WTC11 (cell line): ENCODE measurements at regions not wholly inside any gene's neighbourhood (a gene's known extent, or its start where the extent isn't known, plus 50 kb on each side); places are given as distances from the start of the nearest gene placed in this dataset.
A peak's percentile ranks its signal among the peaks of the same experiment; 100 is the strongest.

Experiments used
- ATAC-seq: fragments of 200-7000 bp; cut with Tn5 transposase; 2 replicates; pipeline ENCODE4 v1.10.0; 2021; ENCODE audit warnings: mild to moderate bottlenecking, moderate library complexity
- CTCF ChIA-PET: fragments of 300-600 bp; sonication (Branson Sonifier 250); formaldehyde crosslinking; loops from one replicate; lab custom pipeline; 2021; ENCODE audit warnings: antibody characterized with exemption; lab: Charles Lee
- POLR2A ChIA-PET: fragments of 350-600 bp; sonication (Branson Sonifier 250); formaldehyde crosslinking; loops from one replicate; lab custom pipeline; 2021; ENCODE audit warnings: antibody characterized with exemption; lab: Charles Lee
- DNase-seq: peaks from one replicate; pipeline ENCODE4 v3.0.0; 2021; ENCODE audit warnings: low spot score
- H3K27ac Mint-ChIP-seq: 2 replicates; pipeline ENCODE4 v1.8.0; 2021; ENCODE audit warnings: mixed read lengths
- H3K27me3 Mint-ChIP-seq: 2 replicates; pipeline ENCODE4 v1.8.0; 2021; ENCODE audit warnings: low read depth, mild to moderate bottlenecking, moderate library complexity, mixed read lengths
- H3K36me3 Mint-ChIP-seq: 2 replicates; pipeline ENCODE4 v1.8.0; 2021; ENCODE audit warnings: mixed read lengths
- H3K4me1 Mint-ChIP-seq: 2 replicates; pipeline ENCODE4 v1.8.0; 2022; ENCODE audit warnings: mixed read lengths
- H3K4me3 Mint-ChIP-seq: 2 replicates; pipeline ENCODE4 v1.8.0; 2021; ENCODE audit warnings: mild to moderate bottlenecking, moderate library complexity, mixed read lengths
- H3K9me3 Mint-ChIP-seq: 2 replicates; pipeline ENCODE4 v1.8.0; 2021; ENCODE audit warnings: mixed read lengths
- CREB1 ChIP-seq: sonication (generic); formaldehyde crosslinking; IDR thresholded peaks from 2 replicates; pipeline ENCODE4 v1.8.0; 2023; ENCODE audit warnings: mild to moderate bottlenecking, missing genetic modification reagents
- FOXP1 ChIP-seq: sonication (generic); formaldehyde crosslinking; IDR thresholded peaks from 2 replicates; pipeline ENCODE4 v1.8.0; 2022; ENCODE audit warnings: missing genetic modification reagents, mild to moderate bottlenecking, moderate library complexity, borderline replicate concordance
- GTF2I ChIP-seq: fragments of 250-450 bp; sonication (Bioruptor Pico); conservative IDR thresholded peaks from 2 replicates; pipeline ENCODE4 v1.4.0; 2021; ENCODE audit warnings: mild to moderate bottlenecking
- IRF2 ChIP-seq: sonication (generic); formaldehyde crosslinking; IDR thresholded peaks from 2 replicates; pipeline ENCODE4 v1.8.0; 2022; ENCODE audit warnings: low read depth, missing genetic modification reagents, borderline replicate concordance
- JAZF1 ChIP-seq: fragments of 250-450 bp; sonication (Bioruptor Pico); IDR thresholded peaks from 2 replicates; pipeline ENCODE4 v1.9.0; 2021; ENCODE audit warnings: moderate library complexity, mild to moderate bottlenecking, inconsistent platforms
- KAT7 ChIP-seq: sonication (generic); formaldehyde crosslinking; IDR thresholded peaks from 2 replicates; pipeline ENCODE4 v1.8.1; 2023; ENCODE audit warnings: missing genetic modification reagents, mild to moderate bottlenecking, borderline replicate concordance
- NFATC4 ChIP-seq: fragments of 250-450 bp; sonication (Bioruptor Pico); IDR thresholded peaks from 2 replicates; pipeline ENCODE4 v1.9.0; 2021; ENCODE audit warnings: mild to moderate bottlenecking
- OVOL2 ChIP-seq: fragments of 250-450 bp; sonication (Bioruptor Pico); IDR thresholded peaks from 2 replicates; pipeline ENCODE4 v1.9.0; 2021; ENCODE audit warnings: mild to moderate bottlenecking, borderline replicate concordance
- PRRX2 ChIP-seq: fragments of 250-450 bp; sonication (Bioruptor Pico); IDR thresholded peaks from 2 replicates; pipeline ENCODE4 v1.8.0; 2021; ENCODE audit warnings: mild to moderate bottlenecking
- RELA ChIP-seq: sonication (generic); formaldehyde crosslinking; IDR thresholded peaks from 2 replicates; pipeline ENCODE4 v1.8.1; 2022; ENCODE audit warnings: missing genetic modification reagents, mild to moderate bottlenecking, borderline replicate concordance
- RORB ChIP-seq: fragments of 250-450 bp; sonication (Bioruptor Pico); IDR thresholded peaks from 2 replicates; pipeline ENCODE4 v1.9.0; 2021; ENCODE audit warnings: mild to moderate bottlenecking
- SMAD3 ChIP-seq: sonication (generic); formaldehyde crosslinking; IDR thresholded peaks from 2 replicates; pipeline ENCODE4 v1.8.0; 2022; ENCODE audit warnings: missing genetic modification reagents, mild to moderate bottlenecking, borderline replicate concordance
- SMAD4 ChIP-seq: sonication (generic); formaldehyde crosslinking; IDR thresholded peaks from 2 replicates; pipeline ENCODE4 v1.8.0; 2022; ENCODE audit warnings: mild to moderate bottlenecking, missing genetic modification reagents
- ZNF138 ChIP-seq: sonication (generic); formaldehyde crosslinking; conservative IDR thresholded peaks from 2 replicates; pipeline ENCODE4 v1.8.1; 2022; ENCODE audit warnings: mild to moderate bottlenecking, moderate library complexity, missing genetic modification reagents
- ZNF317 ChIP-seq: sonication (generic); formaldehyde crosslinking; IDR thresholded peaks from 2 replicates; pipeline ENCODE4 v1.8.1; 2023; ENCODE audit warnings: low read depth, mild to moderate bottlenecking, moderate library complexity, missing genetic modification reagents, borderline replicate concordance
- ZNF423 ChIP-seq: fragments of 250-450 bp; sonication (Bioruptor Pico); IDR thresholded peaks from 2 replicates; pipeline ENCODE4 v2.1.2; 2022; ENCODE audit warnings: mild to moderate bottlenecking, moderate library complexity
- ZNF671 ChIP-seq: fragments of 250-450 bp; sonication (Bioruptor Pico); IDR thresholded peaks from 2 replicates; pipeline ENCODE4 v1.8.0; 2021; ENCODE audit warnings: mild to moderate bottlenecking
- TF ChIP-seq, protein P1 (sequence below): sonication (generic); formaldehyde crosslinking; IDR thresholded peaks from 2 replicates; pipeline ENCODE4 v1.8.1; 2023; ENCODE audit warnings: mild to moderate bottlenecking, missing genetic modification reagents
- TF ChIP-seq, protein P2 (sequence below): sonication (generic); formaldehyde crosslinking; IDR thresholded peaks from 2 replicates; pipeline ENCODE4 v1.8.0; 2022; ENCODE audit warnings: missing genetic modification reagents
- TF ChIP-seq, protein P3 (sequence below): sonication (generic); formaldehyde crosslinking; IDR thresholded peaks from 2 replicates; pipeline ENCODE4 v1.8.0; 2022; ENCODE audit warnings: mild to moderate bottlenecking, missing genetic modification reagents
- TF ChIP-seq, protein P4 (sequence below): sonication (generic); formaldehyde crosslinking; IDR thresholded peaks from 2 replicates; pipeline ENCODE4 v1.8.1; 2023; ENCODE audit warnings: mild to moderate bottlenecking, moderate library complexity, missing genetic modification reagents
- TF ChIP-seq, protein P5 (sequence below): sonication (generic); formaldehyde crosslinking; IDR thresholded peaks from 2 replicates; pipeline ENCODE4 v1.8.1; 2022; ENCODE audit warnings: mild to moderate bottlenecking, moderate library complexity, missing genetic modification reagents
- TF ChIP-seq, protein P6 (sequence below): sonication (generic); formaldehyde crosslinking; IDR thresholded peaks from 2 replicates; pipeline ENCODE4 v1.8.0; 2022; ENCODE audit warnings: mild to moderate bottlenecking, missing genetic modification reagents

DNA sequence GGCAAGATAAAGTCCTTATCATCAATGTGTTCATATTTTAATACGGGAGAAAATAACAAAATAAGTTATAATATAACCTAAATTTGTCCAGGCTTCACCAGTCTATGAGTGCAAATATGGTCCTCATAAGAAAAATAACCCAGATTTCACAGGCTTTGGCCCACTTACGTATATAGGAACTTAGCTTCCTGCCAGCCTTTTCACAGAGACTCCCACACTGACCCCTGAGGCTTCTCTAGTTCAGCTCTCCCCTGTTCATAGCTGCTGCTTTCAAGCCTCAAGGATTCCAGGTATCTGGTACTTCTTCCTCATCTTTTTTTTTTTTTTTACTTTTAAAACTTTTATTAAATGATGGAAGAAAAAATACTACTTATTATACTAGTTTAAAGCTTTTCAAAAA is 74.9 kb upstream of the PELI1 start (continued):
- TF ChIP-seq, protein P1, sequence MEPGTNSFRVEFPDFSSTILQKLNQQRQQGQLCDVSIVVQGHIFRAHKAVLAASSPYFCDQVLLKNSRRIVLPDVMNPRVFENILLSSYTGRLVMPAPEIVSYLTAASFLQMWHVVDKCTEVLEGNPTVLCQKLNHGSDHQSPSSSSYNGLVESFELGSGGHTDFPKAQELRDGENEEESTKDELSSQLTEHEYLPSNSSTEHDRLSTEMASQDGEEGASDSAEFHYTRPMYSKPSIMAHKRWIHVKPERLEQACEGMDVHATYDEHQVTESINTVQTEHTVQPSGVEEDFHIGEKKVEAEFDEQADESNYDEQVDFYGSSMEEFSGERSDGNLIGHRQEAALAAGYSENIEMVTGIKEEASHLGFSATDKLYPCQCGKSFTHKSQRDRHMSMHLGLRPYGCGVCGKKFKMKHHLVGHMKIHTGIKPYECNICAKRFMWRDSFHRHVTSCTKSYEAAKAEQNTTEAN = no peak
- TF ChIP-seq CREB1 (CRISPR knock-in tag) = no peak
- TF ChIP-seq IRF2 (CRISPR knock-in tag) = no peak

DNA sequence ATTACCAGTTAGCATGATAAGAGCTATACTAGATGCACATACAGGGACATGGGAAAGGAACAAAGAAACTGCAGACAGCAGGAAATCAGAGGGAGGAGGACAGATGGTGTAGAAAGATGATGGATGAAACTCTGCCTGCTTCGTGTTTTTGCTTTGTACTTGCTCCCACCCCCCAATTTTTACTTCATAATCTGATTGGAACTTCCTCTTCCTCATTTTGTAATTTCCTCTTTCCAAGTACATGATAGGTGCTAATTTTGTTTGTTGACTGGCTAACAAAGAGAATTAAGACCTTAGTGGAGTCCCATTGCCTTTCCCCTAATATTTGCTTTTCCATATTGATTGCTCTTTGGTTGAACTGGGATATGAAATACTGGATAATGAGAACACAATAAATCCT is 76.0 kb upstream of the PELI1 start:
- Mint-ChIP-seq H3K9me3 (no peaks in the 10 kb centered on the region), H3K36me3 (peaks cover 3% of the 10 kb centered on the region; the same call in 1 of the 2 replicates), H3K4me3 (no peak overlapping the region), H3K4me1 (peaks cover 44% of the 10 kb centered on the region), H3K27ac (peak overlapping the region; percentile 72), H3K27me3 (no peaks in the 10 kb centered on the region)
- POLR2A ChIA-PET = interaction anchor here (1.0 to 1.2 kb wide), 2 partner anchors 76 to 108 kb away, joined by 3 read pairs; no protein-coding TSS in a partner anchor
- ATAC-seq (peak; percentile 57), DNase-seq (no peak)
- TF ChIP-seq, protein P2, sequence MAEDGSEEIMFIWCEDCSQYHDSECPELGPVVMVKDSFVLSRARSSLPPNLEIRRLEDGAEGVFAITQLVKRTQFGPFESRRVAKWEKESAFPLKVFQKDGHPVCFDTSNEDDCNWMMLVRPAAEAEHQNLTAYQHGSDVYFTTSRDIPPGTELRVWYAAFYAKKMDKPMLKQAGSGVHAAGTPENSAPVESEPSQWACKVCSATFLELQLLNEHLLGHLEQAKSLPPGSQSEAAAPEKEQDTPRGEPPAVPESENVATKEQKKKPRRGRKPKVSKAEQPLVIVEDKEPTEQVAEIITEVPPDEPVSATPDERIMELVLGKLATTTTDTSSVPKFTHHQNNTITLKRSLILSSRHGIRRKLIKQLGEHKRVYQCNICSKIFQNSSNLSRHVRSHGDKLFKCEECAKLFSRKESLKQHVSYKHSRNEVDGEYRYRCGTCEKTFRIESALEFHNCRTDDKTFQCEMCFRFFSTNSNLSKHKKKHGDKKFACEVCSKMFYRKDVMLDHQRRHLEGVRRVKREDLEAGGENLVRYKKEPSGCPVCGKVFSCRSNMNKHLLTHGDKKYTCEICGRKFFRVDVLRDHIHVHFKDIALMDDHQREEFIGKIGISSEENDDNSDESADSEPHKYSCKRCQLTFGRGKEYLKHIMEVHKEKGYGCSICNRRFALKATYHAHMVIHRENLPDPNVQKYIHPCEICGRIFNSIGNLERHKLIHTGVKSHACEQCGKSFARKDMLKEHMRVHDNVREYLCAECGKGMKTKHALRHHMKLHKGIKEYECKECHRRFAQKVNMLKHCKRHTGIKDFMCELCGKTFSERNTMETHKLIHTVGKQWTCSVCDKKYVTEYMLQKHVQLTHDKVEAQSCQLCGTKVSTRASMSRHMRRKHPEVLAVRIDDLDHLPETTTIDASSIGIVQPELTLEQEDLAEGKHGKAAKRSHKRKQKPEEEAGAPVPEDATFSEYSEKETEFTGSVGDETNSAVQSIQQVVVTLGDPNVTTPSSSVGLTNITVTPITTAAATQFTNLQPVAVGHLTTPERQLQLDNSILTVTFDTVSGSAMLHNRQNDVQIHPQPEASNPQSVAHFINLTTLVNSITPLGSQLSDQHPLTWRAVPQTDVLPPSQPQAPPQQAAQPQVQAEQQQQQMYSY (CRISPR knock-in tag) = no peak
- TF ChIP-seq ZNF138 (CRISPR knock-in tag) (no peak), PRRX2 (CRISPR knock-in tag) (no peak), FOXP1 (CRISPR knock-in tag) (no peak), ZNF671 (no peak), RORB (CRISPR knock-in tag) (no peak)
- TF ChIP-seq, protein P3, sequence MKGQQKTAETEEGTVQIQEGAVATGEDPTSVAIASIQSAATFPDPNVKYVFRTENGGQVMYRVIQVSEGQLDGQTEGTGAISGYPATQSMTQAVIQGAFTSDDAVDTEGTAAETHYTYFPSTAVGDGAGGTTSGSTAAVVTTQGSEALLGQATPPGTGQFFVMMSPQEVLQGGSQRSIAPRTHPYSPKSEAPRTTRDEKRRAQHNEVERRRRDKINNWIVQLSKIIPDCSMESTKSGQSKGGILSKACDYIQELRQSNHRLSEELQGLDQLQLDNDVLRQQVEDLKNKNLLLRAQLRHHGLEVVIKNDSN = no peak
- TF ChIP-seq, protein P4, sequence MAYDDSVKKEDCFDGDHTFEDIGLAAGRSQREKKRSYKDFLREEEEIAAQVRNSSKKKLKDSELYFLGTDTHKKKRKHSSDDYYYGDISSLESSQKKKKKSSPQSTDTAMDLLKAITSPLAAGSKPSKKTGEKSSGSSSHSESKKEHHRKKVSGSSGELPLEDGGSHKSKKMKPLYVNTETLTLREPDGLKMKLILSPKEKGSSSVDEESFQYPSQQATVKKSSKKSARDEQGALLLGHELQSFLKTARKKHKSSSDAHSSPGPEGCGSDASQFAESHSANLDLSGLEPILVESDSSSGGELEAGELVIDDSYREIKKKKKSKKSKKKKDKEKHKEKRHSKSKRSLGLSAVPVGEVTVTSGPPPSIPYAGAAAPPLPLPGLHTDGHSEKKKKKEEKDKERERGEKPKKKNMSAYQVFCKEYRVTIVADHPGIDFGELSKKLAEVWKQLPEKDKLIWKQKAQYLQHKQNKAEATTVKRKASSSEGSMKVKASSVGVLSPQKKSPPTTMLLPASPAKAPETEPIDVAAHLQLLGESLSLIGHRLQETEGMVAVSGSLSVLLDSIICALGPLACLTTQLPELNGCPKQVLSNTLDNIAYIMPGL = no peak
- CTCF ChIA-PET = interaction anchor here (2.5 kb wide), 1 partner anchor 108 kb away, joined by 8 read pairs; no protein-coding TSS in a partner anchor

DNA sequence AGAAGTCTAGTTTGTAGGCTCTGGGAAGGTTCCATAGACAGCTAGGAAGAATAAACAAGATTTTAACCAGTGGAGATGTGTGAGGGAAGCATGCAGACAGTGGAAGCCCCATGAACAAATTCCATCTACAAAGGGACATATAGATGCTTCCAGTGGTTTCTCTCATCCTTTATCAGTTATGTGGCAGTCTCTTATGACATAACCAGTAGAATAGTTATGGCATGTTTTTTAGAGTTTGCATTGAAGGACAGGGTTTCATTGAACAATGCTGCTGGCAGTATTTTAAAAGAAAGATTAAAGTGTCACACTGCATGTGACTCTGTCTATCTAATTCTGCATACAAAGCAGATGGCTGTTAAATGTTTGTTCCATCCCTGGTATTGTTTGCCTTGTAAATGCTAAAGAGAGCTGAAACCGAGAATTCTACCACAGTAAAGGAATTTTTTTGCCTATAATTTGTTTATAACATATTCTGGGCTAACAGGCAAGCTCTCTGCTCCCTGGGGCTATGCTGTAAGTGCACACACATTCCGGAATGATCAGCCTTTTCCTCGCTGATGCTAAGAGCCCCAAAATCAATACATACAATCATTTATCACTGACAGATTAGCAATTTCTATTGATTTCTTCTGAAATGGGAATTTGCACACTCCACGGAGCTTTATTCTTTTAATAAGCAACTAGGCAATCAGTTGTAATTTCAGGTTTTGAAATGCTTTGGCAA is 76.8 kb upstream of the PELI1 start:
- H3K27me3 Mint-ChIP-seq = no peaks in the 10 kb centered on the region
- no peak overlapping the region for H3K4me3 Mint-ChIP-seq
- no peaks in the 10 kb centered on the region for H3K9me3 Mint-ChIP-seq
- peaks cover 3% of the 10 kb centered on the region; the same call in 1 of the 2 replicates for H3K36me3 Mint-ChIP-seq
- peaks cover 49% of the 10 kb centered on the region for H3K4me1 Mint-ChIP-seq
- CTCF ChIA-PET = interaction anchor here (2.5 kb wide), 1 partner anchor 107 kb away, joined by 8 read pairs; no protein-coding TSS in a partner anchor
- ATAC-seq (no peak), DNase-seq (no peak)
- POLR2A ChIA-PET = no interaction called here
- H3K27ac Mint-ChIP-seq = no peak overlapping the region
- TF ChIP-seq, protein P5, sequence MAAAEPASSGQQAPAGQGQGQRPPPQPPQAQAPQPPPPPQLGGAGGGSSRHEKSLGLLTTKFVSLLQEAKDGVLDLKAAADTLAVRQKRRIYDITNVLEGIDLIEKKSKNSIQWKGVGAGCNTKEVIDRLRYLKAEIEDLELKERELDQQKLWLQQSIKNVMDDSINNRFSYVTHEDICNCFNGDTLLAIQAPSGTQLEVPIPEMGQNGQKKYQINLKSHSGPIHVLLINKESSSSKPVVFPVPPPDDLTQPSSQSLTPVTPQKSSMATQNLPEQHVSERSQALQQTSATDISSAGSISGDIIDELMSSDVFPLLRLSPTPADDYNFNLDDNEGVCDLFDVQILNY = no peak
- TF ChIP-seq ZNF423 (CRISPR knock-in tag) (no peak), OVOL2 (no peak), SMAD4 (CRISPR knock-in tag) (no peak), JAZF1 (CRISPR knock-in tag) (no peak), CREB1 (CRISPR knock-in tag) (no peak), RELA (CRISPR knock-in tag) (no peak), NFATC4 (CRISPR knock-in tag) (no peak), SMAD3 (CRISPR knock-in tag) (no peak), ZNF317 (CRISPR knock-in tag) (no peak), KAT7 (CRISPR knock-in tag) (no peak), GTF2I (no peak), RORB (CRISPR knock-in tag) (no peak)
- TF ChIP-seq, protein P6, sequence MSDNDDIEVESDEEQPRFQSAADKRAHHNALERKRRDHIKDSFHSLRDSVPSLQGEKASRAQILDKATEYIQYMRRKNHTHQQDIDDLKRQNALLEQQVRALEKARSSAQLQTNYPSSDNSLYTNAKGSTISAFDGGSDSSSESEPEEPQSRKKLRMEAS = no peak
- TF ChIP-seq, protein P4 = no peak
